CD4-positive, alpha-beta T cell treated with Interleukin-12 subunit alpha and Interleukin-12 subunit beta, for 1 hour (primary cell): ENCODE measurements at regions not wholly inside any gene's neighbourhood (a gene's known extent, or its start where the extent isn't known, plus 50 kb on each side); places are given as distances from the start of the nearest gene placed in this dataset.
"Not testable (repeated sequence)": the region's sequence is repeated elsewhere in the genome, so short reads cannot be mapped to it uniquely, and the experiment has no call there.

ENCODE experiments used
- DNase-seq: peaks from one replicate; pipeline ENCODE4 v3.0.0-alpha.2; 2020

DNA sequence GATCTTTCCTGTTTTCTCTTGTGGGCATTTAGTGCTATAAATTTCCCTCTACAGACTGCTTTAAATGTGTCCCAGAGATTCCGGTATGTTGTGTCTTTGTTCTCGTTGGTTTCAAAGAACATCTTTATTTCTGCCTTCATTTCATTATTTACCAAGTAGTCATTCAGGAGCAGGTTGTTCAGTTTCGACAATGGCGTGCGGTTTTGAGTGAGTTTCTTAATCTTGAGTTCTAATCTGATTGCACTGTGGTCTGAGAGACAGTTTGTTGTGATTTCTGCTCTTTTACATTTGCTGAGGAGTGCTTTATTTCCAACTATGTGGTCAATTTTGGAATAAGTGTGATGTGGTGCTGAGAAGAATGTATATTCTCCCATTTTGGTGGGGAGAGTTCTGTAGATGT is 535.7 kb upstream of the RGMB start:
- DNase-seq, result not testable (repeated sequence)

- no peak for DNase-seq
Measured at GRCh38 chr5:98243972-98244371, 529.5 kb upstream of the RGMB start.

DNA sequence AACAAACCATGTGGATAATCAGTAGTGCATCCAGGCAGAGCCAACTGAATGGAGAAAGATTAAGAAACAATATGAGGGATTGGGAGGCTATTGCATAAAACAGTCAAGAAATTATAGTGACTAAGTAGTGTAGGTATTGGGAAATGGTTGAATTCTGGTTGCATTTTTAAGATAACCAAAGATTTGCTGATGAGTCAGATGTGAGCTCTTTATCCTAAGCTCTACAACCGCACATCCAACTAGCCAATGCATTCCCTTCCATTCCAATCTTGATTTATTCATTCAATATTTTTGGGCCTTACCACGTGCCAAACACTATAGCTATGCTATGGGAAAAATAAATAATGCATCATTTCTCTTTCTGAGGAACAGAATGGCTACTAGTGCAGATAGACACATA is 524.5 kb upstream of the RGMB start:
- DNase-seq, result no peak

DNA sequence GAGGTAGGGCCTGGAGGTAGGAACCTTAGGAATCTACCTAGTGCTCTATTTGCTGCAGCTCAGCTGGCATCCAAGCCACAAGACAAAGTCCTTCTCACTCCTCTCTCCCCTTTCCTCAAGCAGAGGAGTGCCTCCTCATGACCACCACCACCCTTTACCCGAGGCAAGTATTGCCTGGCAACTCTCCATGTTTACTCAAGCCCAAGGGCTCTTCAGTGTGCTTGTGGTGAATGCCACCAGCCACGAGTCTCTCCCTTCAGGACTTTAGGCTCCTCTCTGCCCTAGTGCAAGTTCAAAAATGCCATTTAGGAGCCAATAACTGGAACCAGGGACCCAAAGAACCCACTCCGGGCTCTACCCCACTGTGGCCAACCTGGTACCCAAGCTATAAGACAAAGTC is 514.5 kb upstream of the RGMB start:
- no peak for DNase-seq

DNA sequence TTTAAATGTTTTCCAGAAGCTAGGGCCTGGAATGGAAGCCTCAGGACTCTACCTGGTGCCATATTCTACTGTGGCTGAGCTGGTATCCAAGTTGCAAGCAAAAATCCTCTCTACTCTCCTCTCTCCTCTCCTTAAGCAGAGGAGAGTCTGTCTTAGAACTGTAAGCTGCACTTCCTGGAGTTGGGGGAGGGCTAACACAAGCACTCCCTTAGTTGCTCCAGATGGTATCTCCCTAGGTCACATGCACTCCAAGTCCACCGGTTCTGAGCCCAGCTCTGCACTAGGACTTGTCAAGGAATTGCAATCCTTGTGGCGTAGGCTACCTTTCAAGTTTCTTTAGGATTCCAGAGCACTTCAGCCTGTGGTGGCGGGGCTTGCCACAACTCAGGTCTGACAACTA is 513.9 kb upstream of the RGMB start:
- DNase-seq, result no peak

- DNase-seq, result no peak
Measured at GRCh38 chr5:98263084-98263483, 510.4 kb upstream of the RGMB start.

- DNase-seq, result no peak
Measured at GRCh38 chr5:98268162-98268860, 505.2 kb upstream of the RGMB start.

DNA sequence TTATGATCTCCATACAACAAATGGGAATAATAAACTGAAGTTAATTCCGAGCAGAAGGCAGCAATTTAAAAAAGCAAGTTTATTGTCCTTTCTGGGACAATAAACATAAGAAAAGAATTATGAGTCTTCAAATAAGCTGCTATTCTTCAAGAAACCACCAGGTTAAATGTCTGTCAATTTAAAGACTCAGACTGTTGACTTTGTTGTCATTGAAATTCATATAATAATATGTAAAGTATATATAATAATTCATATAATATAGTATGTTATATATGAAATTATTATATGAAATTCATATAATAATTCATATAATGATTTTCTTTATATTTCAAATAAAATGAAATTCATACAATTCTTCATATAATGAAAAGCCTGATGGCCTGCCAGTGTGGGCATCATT is 497.5 kb upstream of the RGMB start:
- DNase-seq, result no peak

- no peak for DNase-seq
Measured at GRCh38 chr5:98282521-98282920, 490.9 kb upstream of the RGMB start.

DNA sequence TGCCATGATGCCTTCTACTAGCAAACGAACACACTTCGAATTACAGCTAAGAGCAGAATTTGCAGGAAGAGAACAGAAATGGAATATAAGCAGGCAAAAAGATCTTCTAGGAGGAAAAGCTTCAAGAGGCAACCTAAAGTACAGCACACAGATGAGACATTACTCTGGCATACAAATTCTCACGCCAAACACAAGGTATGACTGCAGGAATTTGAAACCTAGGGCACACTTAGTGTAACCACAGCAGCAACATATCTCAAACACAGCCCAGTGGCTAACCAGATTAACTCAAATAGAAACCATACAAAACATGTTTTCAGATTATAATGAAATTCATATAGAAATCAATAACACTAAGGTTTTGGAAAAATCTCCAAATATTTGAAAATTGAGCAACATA is 481.0 kb upstream of the RGMB start:
- no peak for DNase-seq

DNA sequence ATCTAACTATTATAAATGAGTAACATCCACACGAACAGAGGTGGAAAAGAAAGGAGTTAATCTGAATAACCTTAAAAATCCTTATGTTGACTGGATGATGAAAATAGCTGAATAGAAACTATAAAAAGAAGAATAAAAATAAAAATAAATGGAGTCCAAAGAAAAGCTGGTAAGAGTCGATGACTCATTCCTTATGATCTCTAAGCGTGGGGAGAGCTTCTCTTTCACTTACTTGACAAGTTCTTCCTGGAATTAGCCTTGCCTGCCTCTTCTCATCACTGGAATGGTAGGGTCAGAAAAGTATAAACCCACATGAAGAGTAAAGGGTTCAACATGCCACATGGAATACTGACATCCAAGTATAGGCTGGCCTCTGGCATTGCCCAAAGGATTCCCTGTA is 477.0 kb upstream of the RGMB start:
- DNase-seq, result no peak

- DNase-seq, result no peak
Measured at GRCh38 chr5:98299435-98299834, 474.0 kb upstream of the RGMB start.

- DNase-seq, result no peak
Measured at GRCh38 chr5:98301547-98301946, 471.9 kb upstream of the RGMB start.

DNA sequence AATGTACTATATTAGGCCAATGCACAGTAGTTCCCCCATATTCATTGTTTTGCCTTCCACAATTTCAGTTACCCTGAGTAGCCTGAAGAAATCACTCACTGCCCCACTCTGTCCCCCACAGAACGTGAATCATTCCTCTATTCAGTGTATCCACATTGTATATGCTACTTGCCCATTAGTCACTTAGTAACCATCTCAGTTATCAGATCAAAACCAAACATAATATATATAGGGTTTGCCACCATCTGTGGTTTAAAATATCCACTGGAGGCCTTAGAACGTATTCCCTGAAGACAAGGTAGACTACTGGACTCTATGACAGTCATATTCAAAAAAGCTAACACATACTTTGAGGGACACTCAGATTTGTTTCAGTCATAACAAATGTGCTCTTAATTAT is 465.7 kb upstream of the RGMB start:
- DNase-seq, result no peak

- no peak for DNase-seq
Measured at GRCh38 chr5:98308231-98308630, 465.2 kb upstream of the RGMB start.

DNA sequence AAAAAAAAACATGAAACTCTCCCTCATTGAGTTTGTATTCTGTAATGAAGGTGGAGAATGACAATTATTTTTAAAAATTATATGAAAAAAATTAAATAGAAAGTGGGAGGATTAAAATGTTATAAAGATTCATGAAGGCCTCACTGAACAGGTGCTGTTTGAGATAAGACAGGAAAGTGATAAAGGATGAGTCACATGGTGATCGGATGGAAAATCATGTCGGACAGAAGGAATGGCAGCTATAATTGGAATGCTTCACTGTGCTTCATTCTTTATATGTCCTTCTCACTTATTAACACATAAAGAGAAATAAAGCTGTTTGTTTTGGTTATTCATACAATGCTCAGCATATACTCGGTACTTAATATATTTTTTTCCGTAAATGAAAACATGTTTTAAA is 464.5 kb upstream of the RGMB start:
- DNase-seq, result no peak

DNA sequence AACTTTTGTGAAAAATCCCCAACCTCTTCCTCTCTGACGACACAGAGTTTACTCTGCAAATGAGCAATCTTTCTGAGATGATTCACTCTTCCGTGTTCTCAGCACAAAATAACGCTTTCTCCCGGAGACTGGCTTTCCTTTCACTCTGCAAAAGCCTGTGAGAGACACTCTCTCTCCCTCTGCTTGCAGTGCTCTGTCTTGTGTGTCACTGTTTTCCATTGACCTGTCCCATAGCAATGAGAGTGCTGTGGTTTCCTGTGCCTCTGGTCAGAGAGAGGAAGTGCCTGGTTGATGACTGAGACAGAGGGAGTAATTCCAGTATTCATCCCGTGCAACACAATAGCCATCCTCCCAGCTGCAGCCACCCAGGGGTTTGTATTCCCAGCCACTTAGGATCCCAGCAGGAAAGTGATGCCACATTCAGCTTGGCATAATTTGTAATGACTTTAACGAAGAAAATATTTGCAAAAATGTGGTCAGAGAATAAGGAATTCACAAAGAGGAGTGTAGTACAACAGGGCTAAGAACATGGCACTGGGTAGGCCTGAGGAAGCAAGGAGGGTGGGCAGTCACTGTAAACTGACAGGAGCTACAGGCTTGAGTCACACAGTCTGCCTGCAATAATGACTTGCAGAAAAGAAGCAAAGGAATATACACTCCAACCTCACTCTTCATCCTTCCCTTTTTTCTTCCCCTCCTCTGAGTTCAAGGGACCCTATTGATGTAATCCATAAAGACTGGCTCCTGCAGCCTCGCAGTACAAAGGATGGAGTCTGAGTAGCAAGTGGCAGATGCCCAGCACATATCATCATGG is 463.5 kb upstream of the RGMB start:
- no peak for DNase-seq

- no peak for DNase-seq
Measured at GRCh38 chr5:98314292-98314691, 459.2 kb upstream of the RGMB start.

- DNase-seq, result no peak
Measured at GRCh38 chr5:98318386-98318785, 455.1 kb upstream of the RGMB start.

DNA sequence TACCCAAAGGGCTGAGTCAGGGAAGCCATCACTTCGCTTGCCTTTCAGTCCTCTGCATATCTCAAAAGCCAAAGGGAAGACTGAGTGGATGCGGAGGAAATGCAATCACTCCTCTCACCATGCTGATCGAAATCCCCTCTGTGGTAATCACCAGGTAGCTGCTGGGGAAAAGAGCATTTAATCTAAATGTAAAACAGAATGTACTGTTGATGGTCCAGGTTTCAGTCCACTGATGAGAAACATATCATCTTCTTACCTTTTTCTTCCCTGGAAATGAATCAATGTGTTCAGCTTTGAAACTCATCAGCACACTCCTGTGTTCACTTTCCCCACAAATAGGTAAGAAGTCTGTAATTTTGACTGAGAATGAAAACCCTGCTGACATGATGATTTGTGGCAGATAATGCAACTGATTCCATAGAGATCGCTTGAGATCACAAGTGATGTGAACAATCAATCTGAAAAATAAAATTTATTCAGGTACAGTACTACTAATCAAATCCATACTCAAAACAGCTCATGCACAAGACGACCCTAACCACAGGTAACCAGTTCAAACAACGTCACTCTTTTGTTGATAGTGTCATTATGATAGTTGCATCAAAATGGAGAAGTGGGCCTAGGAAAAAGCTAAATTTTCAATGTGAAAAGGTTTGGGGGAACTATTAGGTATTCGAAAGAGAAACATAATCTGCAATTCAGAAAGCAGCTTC is 454.0 kb upstream of the RGMB start:
- DNase-seq, result no peak

GRCh38 chr5:98320343-98320742 is 453.1 kb upstream of the RGMB start:
- DNase-seq, result no peak

- DNase-seq, result no peak
Measured at GRCh38 chr5:98321361-98321760, 452.1 kb upstream of the RGMB start.

DNA sequence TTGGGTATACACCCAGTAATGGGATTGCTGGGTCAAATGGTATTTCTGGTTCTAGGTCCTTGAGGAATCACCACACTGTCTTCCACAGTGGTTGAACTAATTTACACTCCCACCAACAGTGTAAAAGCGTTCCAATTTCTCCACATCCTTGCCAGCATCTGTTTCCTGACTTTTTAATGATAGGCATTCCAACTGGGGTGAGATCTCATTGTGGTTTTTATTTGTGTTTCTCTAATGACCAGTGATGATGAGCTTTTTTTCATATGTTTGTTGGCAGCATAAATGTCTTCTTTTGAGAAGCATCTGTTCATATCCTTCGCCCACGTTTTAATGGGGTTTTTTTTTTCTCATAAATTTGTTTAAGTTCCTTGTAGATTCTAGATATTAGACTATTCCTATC is 448.3 kb upstream of the RGMB start:
- not testable (repeated sequence) for DNase-seq

GRCh38 chr5:98328015-98328414 is 445.4 kb upstream of the RGMB start:
- no peak for DNase-seq
